SKM-1 treated with dmso at 0.1 percent for 144 hours (cell line): ENCODE measurements at regions not wholly inside any gene's neighbourhood (a gene's known extent, or its start where the extent isn't known, plus 50 kb on each side); places are given as distances from the start of the nearest gene placed in this dataset.

Experiments used
- DNase-seq: peaks from one replicate; lab custom pipeline; 2025; ENCODE audit not compliant: unreplicated experiment; lab: John Stamatoyannopoulos, UW

DNA sequence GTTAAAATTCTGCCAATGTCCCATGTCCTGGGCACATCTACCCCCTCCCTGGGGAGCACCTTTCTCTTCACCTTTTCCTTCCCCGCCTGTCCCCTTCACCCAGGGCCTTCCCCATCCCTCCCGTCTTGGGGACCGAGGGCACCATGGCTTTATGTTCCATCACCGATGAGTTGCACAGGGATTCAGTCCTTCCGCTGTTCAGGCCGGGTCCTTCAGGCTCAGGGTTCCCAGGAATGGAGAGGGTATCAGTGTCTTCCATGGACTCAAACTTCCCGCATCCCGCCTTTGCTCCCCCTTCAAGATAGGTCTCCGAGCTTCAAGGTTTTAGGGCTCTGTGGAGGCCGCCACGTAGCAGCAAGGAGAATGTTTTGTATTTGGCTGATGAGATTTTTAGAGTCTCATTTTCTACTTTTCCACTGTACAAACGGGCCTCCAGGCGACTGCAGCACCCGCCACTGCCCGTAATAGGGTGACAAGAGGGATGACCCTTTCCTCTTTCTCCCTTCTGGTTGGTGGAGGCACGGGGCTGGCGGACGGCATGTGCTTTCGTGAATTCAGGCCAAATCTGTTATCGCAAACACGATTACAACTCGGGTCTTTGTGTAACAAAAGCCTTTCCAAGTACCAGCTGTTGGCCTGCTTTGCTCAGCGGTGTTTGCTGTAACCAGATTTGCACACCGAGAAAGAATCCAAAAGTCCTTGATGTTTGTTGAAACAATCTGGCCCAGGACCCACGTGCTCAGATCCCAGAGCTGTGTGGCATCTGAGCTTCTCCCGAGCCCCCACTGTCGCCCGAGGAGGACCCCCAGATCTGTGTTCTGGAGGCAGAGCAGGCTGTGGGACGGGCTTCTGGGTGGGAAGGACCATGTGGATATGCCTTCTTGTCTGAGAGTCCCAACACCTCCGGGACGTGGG lies 236.3 kb downstream of the SEC14L1 start:
- DNase-seq, result no peak

DNA sequence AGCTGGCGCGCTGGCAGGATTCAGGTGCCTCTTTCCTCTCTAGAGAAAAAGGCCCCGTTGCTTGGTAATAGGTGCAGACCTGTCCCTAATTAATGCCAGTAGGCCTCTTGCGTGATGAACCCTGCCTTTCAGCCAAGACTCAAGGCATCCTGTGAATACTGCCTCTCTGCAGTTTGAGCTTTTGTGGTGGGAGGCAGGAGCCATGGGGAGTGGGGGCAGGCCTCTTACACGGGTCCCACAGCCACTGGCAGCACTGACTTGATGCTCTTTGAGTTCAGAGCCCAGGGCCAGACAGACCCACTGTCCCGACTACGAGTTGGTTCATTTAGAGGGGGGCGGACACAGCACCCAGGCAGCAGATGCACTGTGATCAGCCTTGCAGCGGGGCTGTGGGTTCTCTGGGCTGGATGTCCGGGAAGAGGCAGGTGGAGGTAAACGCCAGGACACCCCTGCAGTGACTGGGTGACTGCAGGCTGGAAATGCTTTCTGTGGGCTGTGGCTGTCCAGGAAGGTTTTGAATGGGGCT lies 237.0 kb downstream of the SEC14L1 start:
- DNase-seq, result no peak

GRCh38 chr17:77378318-77379064 lies 237.7 kb downstream of the SEC14L1 start:
- DNase-seq, result no peak

DNA sequence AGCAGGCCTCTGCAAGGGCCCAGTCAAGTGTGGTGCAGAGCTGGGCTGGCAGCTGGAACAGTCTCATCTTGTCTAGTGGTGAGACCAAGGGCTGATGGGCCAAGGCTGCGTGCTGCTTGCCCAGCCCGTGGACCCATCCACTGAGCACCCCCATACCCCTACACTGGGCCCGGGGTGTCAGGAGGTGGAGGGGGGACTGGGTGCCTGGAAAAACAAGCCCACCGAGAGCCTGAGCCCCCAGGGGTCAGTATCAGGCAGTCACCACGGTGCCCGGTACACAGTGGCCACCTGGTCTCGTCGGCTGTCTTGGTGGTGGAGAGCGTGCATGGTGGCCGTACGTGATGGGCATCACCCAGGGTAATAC lies 238.3 kb downstream of the SEC14L1 start:
- DNase-seq, result no peak

DNA sequence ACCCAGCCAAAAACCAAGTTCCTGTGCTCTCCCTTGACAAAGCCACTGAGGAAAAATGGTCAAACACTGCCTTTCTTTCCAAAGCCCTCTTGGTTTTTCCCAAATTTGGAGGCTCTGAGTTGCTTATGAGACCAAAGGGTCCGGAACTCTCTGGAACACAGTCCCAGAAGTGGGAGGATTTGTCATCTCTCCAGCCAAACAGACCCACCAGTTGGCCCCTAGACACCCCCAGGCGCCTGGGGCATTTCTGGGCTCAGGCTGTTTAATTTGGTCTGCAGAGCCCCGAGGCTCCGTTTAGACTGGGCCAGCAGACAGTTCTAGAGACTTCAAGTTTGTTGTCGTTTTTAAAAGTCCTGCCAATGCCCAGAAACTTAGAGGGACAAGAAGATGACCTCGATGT lies 239.1 kb downstream of the SEC14L1 start:
- no peak for DNase-seq

- DNase-seq, result no peak
Measured at GRCh38 chr17:77380395-77381184, 239.8 kb downstream of the SEC14L1 start.

GRCh38 chr17:77381185-77381700 lies 240.5 kb downstream of the SEC14L1 start:
- no peak for DNase-seq

- DNase-seq, result no peak
Measured at GRCh38 chr17:77381731-77382130, 241.0 kb downstream of the SEC14L1 start.

DNA sequence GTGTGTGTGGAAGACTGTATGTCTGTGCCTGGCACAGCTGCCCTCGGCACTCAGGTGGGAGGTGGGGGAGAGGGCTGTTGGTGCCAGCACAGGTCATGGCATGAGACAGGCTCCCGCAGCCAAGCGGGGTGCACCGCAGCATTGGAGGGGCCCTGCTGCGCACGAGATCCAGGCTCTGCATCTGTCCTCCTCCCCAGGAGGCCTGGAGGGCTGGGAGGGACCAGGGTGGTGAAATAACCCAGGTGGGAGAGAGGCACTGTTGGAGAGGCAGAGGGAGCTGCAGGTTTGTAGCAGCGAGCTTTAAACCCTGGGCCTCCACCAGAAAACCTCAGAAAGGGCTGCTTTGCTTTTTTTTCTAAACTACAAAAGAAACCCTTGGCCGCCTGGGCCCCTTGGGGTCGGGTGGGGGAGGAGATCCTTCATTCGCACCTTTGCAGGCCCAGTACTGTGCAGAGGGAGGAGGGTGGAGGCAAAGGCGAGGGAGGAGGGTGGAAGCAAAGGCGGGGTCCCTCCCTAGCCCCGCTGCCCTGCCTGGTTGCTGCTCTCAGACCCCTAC lies 241.7 kb downstream of the SEC14L1 start:
- no peak for DNase-seq

DNA sequence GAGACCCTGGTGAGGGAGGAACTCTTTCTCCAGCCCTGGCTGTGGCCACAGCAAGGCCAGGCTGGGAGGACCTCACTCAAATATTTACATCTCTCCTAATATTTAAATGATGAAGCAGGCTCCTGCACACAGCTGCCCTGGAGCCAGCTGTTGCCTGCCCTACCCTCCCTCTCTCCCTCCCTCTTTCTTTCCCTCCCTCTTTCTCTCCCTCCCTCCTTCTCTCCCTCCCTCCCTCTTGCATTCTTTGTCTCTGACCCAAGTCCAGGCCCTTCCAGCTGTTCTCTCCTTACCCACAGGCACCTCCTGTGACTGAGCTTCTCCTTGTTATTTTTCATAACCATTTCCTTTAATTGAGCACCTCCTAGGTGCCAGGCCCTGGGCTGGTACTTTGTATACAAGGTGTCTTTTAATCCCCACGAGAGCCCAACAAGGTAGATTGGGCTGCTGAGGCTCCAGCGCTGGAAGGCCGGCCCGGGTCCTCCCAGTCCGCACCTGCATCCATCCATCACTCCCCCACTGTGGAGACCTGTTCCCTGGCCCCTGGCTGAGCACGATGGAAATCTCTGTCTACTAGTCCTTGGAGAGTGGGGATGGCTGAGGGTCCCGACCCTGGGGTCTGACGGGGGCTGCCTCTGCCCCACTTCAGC lies 242.3 kb downstream of the SEC14L1 start:
- DNase-seq, result no peak

DNA sequence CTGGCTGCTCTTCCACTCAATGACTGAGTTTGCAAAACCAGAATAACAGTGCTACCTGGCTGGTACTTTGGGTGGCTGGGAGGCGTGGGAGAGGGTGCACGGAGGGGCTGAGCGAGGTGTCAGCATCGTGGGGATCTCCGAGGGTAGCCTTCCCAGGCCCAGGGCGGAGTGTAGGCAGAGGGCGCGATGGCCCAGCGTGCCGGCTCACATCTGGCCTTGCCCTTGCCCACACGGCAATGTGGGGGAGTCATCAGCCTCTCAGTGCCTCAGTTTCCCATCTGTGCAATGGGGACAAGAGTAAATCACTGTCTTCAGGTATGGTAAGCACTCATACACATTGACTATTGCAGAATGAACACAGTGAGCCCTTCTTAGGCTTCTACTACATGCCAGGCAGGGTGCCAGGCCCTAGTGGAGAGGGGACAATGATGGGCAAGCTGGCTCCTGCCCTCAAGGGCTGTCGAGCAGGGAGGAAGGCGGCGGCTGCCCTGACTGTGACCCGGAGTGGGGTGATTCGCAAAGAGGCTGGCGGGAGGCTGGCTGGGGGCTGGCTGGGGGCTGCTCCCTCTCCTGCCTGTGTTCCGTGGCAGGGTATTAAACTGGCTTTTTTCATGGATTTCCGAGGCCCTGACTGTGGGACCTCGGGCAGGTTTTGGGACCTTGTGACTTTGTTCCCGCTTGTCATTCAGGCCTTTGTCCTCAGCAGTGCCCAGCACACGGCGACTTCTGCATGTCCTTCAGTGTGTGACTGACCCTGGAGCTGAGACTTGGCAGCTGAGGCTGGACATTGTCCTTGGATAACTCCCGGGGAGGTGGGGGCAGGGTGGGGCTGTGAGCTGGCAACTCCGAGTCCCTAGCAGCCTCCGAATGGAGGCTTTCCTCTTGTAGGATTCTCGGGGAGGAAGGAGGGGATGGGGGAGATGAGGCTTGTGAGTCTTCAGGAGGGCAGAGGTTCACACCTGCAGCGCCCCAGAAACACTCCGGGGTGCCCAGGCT lies 243.1 kb downstream of the SEC14L1 start:
- DNase-seq, result no peak

- no peak for DNase-seq
Measured at GRCh38 chr17:77385750-77386501, 245.2 kb downstream of the SEC14L1 start.

- no peak for DNase-seq
Measured at GRCh38 chr17:77386502-77387192, 245.9 kb downstream of the SEC14L1 start.

DNA sequence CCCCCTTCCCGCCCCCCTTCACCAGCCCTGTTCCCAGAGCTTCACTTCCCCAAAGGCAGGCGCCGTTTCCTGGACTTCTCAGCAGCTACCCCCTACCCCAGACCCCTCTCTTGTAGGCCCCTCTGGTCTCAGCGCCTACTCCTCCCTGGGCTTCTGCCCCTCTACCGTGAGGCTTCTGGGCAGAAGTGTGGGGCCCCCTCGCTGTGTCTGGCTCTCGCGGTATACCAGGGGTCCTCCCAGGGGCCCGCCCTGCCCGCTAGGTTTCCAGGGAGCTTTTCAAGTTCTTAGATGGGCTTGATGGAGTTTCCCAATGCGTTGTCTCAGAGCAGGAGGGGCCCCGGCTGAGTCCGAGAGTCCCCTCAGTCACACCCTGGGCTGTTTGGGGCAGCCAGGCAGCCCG lies 247.1 kb downstream of the SEC14L1 start:
- DNase-seq, result no peak

GRCh38 chr17:77388384-77389306 lies 247.9 kb downstream of the SEC14L1 start:
- no peak for DNase-seq

DNA sequence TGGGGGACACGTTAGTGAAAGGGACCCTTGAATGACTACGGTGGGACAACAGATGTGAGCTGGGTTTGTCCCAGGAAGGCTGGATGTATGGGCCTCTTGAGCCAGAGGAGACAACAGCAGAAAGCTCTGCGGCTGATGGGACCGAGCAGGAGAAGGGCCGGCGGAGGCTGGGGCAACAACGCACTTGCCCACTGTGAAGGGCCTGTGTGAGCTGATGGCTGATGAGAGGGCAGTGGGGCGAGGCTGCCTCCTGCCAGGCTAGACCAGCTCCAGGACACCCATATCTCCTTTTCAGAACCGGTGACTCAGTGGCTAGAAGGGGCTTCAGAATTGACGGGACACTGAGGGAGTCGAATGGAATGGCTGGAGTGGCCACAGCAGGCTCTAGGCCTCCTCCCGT lies 250.1 kb downstream of the SEC14L1 start:
- DNase-seq, result no peak
